ENCODE measurements at regions not wholly inside any gene's neighbourhood (a gene's known extent, or its start where the extent isn't known, plus 50 kb on each side); places are given as distances from the start of the nearest gene placed in this dataset.

GRCh38 chr18:79615091-79615490 is 64.5 kb upstream of the CTDP1 start:
- DNase-seq (ENCODE audit: low spot score in 2 of 2), result peak; percentile 42 to 57
- Histone ChIP-seq H3K4me3 (no peak overlapping the region), H3K4me1 (peaks cover 27% of the 10 kb centered on the region), H3K9me3 (no peaks in the 10 kb centered on the region), H3K27me3 (no peaks in the 10 kb centered on the region), H3K27ac (no peak overlapping the region), H3K36me3 (no peaks in the 10 kb centered on the region)
- WGBS, result 85% methylated on average over 18 of the region's 18 CpGs
- no peak for TF ChIP-seq EP300 (IDR thresholded peaks at IDR 0.05)
- TF ChIP-seq POLR2A (IDR thresholded peaks at IDR 0.05), result no peak
- TF ChIP-seq CTCF (IDR thresholded peaks at IDR 0.05), result no peak
- no peak for TF ChIP-seq POLR2AphosphoS5 (IDR thresholded peaks at IDR 0.05)

DNA sequence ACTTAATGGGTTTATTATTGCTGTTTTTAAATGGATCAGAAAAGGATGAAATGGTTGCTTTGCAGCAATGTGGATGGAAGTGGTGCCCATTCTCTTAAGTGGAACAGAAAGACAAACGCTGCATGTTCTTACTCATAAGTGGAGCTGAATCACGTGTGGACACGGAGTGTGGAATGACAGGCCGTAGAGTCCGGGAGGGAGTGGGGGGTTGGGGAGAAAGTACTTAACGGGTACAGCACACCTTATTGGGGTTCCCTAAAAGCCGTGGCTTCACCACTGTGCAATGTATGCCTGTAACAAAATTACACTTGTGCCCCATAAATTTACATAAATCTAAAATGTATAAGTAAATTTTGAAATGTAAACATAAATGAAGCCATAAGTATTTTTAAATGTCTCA is 64.0 kb upstream of the CTDP1 start:
- no peak for TF ChIP-seq POLR2A (IDR thresholded peaks at IDR 0.05)
- no peak for TF ChIP-seq EP300 (IDR thresholded peaks at IDR 0.05)
- no peak for TF ChIP-seq POLR2AphosphoS5 (IDR thresholded peaks at IDR 0.05)
- no peak for TF ChIP-seq CTCF (IDR thresholded peaks at IDR 0.05)
- Histone ChIP-seq H3K27me3 (no peaks in the 10 kb centered on the region), H3K4me1 (peaks cover 22% of the 10 kb centered on the region), H3K36me3 (no peaks in the 10 kb centered on the region), H3K27ac (no peak overlapping the region), H3K4me3 (no peak overlapping the region), H3K9me3 (no peaks in the 10 kb centered on the region)
- peak in 1 of 2 donors; percentile 66 for DNase-seq (ENCODE audit: low spot score in 2 of 2)
- WGBS, result 67% methylated on average over 7 of the region's 7 CpGs

DNA sequence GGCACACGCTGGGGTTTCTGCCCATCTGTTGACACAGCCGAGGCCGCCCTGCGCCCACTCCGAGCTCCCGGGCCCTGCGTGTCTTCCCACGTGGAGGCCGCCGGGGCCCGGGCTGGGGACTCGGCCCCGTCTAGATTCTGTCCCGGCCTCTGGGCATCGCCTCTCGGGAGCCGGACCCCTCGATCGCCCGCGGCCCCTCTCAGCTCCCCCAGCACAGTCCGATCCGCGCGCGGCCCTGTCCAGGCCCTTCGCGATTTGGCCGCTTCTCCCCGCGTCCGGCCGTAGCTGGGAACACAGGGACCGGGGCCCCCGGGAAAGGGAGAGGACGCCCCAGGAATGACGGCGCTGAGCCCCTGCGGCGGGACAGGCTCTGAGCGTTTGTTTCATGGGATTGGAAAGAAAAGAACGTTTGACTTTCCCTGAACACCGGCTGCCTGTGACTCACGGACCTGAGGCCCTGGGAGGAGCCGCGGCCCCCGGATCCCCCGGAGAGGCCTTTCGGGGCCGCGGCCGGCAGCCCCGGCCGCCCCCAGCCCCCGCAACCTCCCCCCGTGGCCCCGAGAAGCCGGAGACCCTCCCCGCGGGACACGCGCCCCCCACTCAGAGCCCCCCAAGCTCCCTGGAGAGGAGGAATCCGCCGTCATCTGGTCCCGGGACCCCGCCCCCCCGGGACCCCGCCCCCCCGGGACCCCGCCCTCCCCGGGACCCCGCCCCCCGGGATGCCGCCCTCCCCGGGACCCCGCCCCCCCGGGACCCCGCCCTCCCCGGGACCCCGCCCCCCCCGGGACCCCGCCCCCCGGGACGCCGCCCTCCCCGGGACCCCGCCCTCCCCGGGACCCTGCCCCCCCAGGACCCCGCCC is 62.7 kb upstream of the CTDP1 start:
- Histone ChIP-seq H3K4me3 (peak overlapping the region; percentile 48), H3K27me3 (no peaks in the 10 kb centered on the region), H3K4me1 (peaks cover 11% of the 10 kb centered on the region), H3K9me3 (no peaks in the 10 kb centered on the region), H3K36me3 (no peaks in the 10 kb centered on the region), H3K27ac (no peak overlapping the region)
- 24% methylated on average over 19 of the region's 89 CpGs for WGBS
- DNase-seq (ENCODE audit: low spot score in 2 of 2), result peak; percentile 50 to 71
- TF ChIP-seq EP300 (IDR thresholded peaks at IDR 0.05), result no peak
- TF ChIP-seq POLR2A (IDR thresholded peaks at IDR 0.05), result no peak
- no peak for TF ChIP-seq POLR2AphosphoS5 (IDR thresholded peaks at IDR 0.05)
- TF ChIP-seq CTCF (IDR thresholded peaks at IDR 0.05), result no peak

DNA sequence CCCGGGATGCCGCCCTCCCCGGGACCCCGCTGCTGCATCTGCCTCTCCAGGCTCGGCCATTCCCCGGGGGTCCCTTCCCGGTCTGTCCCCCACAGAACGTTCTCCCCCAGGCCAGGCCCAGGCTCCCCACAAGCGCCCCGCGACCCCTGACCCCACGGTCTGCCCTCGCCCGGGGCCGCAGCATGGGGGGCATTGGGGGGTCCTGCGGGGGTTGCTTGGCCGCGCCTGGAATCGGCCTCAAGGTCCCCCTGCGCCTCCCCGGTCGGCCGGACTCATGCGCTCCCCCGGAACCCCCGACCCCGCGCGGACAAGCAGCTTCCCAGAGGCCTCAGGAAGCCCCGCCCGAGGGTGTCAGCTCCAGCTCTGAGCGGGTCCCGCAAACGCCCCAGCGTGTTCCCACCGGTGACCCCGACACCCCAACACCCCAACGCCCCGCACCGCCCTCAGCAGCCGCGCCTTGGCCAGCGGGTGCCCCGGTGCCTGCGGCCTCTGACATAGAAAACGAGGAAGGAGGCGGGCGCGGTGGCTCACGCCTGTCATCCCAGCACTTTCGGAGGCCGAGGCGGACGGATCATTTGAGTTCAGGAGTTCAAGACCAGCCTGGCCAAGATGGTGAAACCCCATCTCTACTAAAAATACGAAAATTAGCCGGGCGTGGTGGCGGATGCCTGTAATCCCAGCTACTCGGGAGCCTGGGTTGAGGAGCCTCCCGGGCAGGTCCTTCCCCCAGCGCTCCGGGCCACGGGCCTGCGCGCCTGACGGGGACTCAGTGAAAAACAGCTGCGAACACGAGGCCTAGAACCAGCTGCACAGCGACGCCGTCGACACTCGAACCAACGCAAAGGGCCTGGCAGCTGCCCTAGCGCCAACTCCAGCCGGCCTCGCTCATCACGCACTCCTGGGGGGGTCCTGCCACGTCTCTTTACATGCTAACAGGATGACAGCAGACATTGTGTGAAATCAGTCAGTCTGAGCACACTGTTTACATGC is 61.8 kb upstream of the CTDP1 start:
- H3K9me3 ChIP-seq, result no peaks in the 10 kb centered on the region
- peaks cover 11% of the 10 kb centered on the region for H3K4me1 ChIP-seq
- no peaks in the 10 kb centered on the region for H3K27me3 ChIP-seq
- no peaks in the 10 kb centered on the region for H3K36me3 ChIP-seq
- H3K27ac ChIP-seq, result no peak overlapping the region
- H3K4me3 ChIP-seq, result no peak overlapping the region
- WGBS, result 78% methylated on average over 29 of the region's 79 CpGs
- TF ChIP-seq POLR2A (IDR thresholded peaks at IDR 0.05) (no peak), EP300 (IDR thresholded peaks at IDR 0.05) (no peak), CTCF (IDR thresholded peaks at IDR 0.05) (no peak), POLR2AphosphoS5 (IDR thresholded peaks at IDR 0.05) (no peak)
- peak in 1 of 2 donors; percentile 56 for DNase-seq (ENCODE audit: low spot score in 2 of 2)

All from suprapubic skin (tissue), 4 donors.